ENCODE measurements at regions not wholly inside any gene's neighbourhood (a gene's known extent, or its start where the extent isn't known, plus 50 kb on each side); places are given as distances from the start of the nearest gene placed in this dataset.

DNA sequence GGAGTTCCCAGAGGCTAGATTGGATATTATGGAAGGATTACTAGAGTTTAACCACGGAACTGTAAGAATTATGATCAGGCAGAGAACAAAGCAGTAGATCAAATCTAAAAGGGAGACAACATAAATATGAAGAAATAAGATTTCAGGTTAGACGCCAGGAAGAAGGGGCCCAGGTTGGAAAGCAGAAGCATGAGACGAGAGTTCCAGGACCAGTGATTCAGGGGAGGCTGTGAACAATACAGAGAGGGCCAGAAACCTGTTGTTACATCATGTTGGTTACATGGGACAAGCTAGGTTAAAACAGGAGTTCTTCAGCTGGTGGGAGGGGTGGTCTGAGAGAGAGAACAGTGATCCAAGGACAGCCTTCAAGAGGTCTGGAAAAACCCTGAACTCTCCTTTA lies 128.4 kb upstream of the MROH9 start:
- peaks cover 2% of the 10 kb centered on the region; the same call in 1 of the 3 replicates for H3K4me1 Mint-ChIP-seq
- Histone ChIP-seq H3K4me1 (ENCODE audit: insufficient read depth) (no peaks in the 10 kb centered on the region), H3K4me2 (no peak overlapping the region), H3K4me3 (no peak overlapping the region), H3K27me3 (ENCODE audit: insufficient read depth) (no peaks in the 10 kb centered on the region), H3K9me2 (ENCODE audit: insufficient read depth) (peaks cover 6% of the 10 kb centered on the region; the same call in 1 of the 2 replicates), H3K79me2 (replicated peaks; ENCODE audit: insufficient read depth) (no peaks in the 10 kb centered on the region), H3K27ac (ENCODE audit: low read depth) (no peak overlapping the region), H3K36me3 (ENCODE audit: insufficient read depth) (no peaks in the 10 kb centered on the region), H3F3A (replicated peaks; ENCODE audit: low read depth) (no peaks in the 10 kb centered on the region), H2AFZ (0 out of 2 replicates have a peak overlapping the region, but pooled peaks have one; percentile 14), H4K20me1 (replicated peaks; ENCODE audit: insufficient read depth) (no peaks in the 10 kb centered on the region)
- no peaks in the 10 kb centered on the region for H3K36me3 Mint-ChIP-seq (ENCODE audit: low read depth)
- DNase-seq (ENCODE audit: low spot score) (no peak), ATAC-seq (no peak)
- H3K4me3 Mint-ChIP-seq: no peak overlapping the region
- peak overlapping the region; percentile 36; the same call in 1 of the 2 replicates for H3K27ac Mint-ChIP-seq
- TF ChIP-seq EZH2phosphoT487 (IDR thresholded peaks at IDR 0.05; ENCODE audit: unreplicated experiment) (no peak), EZH2 (IDR thresholded peaks at IDR 0.05; ENCODE audit: low read depth, unreplicated experiment) (no peak), CREB1 (CRISPR knock-in tag; IDR thresholded peaks at IDR 0.05; ENCODE audit: low read depth) (no peak), JUNB (IDR thresholded peaks at IDR 0.05; ENCODE audit: unreplicated experiment) (no peak), POLR2AphosphoS5 (IDR thresholded peaks at IDR 0.05; ENCODE audit: low read depth) (no peak), STAT1 (IDR thresholded peaks at IDR 0.05; ENCODE audit: unreplicated experiment) (no peak), ZNF331 (CRISPR knock-in tag; IDR thresholded peaks at IDR 0.05; ENCODE audit: low read depth) (no peak), NANOG (IDR thresholded peaks at IDR 0.05; ENCODE audit: borderline replicate concordance) (no peak), ZNF114 (CRISPR knock-in tag; IDR thresholded peaks at IDR 0.05) (no peak)
- TF ChIP-seq, protein P1, sequence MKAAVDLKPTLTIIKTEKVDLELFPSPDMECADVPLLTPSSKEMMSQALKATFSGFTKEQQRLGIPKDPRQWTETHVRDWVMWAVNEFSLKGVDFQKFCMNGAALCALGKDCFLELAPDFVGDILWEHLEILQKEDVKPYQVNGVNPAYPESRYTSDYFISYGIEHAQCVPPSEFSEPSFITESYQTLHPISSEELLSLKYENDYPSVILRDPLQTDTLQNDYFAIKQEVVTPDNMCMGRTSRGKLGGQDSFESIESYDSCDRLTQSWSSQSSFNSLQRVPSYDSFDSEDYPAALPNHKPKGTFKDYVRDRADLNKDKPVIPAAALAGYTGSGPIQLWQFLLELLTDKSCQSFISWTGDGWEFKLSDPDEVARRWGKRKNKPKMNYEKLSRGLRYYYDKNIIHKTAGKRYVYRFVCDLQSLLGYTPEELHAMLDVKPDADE (IDR thresholded peaks at IDR 0.05): no peak
- TF ChIP-seq, protein P2, sequence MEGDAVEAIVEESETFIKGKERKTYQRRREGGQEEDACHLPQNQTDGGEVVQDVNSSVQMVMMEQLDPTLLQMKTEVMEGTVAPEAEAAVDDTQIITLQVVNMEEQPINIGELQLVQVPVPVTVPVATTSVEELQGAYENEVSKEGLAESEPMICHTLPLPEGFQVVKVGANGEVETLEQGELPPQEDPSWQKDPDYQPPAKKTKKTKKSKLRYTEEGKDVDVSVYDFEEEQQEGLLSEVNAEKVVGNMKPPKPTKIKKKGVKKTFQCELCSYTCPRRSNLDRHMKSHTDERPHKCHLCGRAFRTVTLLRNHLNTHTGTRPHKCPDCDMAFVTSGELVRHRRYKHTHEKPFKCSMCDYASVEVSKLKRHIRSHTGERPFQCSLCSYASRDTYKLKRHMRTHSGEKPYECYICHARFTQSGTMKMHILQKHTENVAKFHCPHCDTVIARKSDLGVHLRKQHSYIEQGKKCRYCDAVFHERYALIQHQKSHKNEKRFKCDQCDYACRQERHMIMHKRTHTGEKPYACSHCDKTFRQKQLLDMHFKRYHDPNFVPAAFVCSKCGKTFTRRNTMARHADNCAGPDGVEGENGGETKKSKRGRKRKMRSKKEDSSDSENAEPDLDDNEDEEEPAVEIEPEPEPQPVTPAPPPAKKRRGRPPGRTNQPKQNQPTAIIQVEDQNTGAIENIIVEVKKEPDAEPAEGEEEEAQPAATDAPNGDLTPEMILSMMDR (conservative IDR thresholded peaks at IDR 0.05; ENCODE audit: low read depth in 2 of 2): no peak
- TF ChIP-seq, protein P3, sequence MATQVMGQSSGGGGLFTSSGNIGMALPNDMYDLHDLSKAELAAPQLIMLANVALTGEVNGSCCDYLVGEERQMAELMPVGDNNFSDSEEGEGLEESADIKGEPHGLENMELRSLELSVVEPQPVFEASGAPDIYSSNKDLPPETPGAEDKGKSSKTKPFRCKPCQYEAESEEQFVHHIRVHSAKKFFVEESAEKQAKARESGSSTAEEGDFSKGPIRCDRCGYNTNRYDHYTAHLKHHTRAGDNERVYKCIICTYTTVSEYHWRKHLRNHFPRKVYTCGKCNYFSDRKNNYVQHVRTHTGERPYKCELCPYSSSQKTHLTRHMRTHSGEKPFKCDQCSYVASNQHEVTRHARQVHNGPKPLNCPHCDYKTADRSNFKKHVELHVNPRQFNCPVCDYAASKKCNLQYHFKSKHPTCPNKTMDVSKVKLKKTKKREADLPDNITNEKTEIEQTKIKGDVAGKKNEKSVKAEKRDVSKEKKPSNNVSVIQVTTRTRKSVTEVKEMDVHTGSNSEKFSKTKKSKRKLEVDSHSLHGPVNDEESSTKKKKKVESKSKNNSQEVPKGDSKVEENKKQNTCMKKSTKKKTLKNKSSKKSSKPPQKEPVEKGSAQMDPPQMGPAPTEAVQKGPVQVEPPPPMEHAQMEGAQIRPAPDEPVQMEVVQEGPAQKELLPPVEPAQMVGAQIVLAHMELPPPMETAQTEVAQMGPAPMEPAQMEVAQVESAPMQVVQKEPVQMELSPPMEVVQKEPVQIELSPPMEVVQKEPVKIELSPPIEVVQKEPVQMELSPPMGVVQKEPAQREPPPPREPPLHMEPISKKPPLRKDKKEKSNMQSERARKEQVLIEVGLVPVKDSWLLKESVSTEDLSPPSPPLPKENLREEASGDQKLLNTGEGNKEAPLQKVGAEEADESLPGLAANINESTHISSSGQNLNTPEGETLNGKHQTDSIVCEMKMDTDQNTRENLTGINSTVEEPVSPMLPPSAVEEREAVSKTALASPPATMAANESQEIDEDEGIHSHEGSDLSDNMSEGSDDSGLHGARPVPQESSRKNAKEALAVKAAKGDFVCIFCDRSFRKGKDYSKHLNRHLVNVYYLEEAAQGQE (IDR thresholded peaks at IDR 0.05; ENCODE audit: unreplicated experiment): no peak
- TF ChIP-seq, protein P4, sequence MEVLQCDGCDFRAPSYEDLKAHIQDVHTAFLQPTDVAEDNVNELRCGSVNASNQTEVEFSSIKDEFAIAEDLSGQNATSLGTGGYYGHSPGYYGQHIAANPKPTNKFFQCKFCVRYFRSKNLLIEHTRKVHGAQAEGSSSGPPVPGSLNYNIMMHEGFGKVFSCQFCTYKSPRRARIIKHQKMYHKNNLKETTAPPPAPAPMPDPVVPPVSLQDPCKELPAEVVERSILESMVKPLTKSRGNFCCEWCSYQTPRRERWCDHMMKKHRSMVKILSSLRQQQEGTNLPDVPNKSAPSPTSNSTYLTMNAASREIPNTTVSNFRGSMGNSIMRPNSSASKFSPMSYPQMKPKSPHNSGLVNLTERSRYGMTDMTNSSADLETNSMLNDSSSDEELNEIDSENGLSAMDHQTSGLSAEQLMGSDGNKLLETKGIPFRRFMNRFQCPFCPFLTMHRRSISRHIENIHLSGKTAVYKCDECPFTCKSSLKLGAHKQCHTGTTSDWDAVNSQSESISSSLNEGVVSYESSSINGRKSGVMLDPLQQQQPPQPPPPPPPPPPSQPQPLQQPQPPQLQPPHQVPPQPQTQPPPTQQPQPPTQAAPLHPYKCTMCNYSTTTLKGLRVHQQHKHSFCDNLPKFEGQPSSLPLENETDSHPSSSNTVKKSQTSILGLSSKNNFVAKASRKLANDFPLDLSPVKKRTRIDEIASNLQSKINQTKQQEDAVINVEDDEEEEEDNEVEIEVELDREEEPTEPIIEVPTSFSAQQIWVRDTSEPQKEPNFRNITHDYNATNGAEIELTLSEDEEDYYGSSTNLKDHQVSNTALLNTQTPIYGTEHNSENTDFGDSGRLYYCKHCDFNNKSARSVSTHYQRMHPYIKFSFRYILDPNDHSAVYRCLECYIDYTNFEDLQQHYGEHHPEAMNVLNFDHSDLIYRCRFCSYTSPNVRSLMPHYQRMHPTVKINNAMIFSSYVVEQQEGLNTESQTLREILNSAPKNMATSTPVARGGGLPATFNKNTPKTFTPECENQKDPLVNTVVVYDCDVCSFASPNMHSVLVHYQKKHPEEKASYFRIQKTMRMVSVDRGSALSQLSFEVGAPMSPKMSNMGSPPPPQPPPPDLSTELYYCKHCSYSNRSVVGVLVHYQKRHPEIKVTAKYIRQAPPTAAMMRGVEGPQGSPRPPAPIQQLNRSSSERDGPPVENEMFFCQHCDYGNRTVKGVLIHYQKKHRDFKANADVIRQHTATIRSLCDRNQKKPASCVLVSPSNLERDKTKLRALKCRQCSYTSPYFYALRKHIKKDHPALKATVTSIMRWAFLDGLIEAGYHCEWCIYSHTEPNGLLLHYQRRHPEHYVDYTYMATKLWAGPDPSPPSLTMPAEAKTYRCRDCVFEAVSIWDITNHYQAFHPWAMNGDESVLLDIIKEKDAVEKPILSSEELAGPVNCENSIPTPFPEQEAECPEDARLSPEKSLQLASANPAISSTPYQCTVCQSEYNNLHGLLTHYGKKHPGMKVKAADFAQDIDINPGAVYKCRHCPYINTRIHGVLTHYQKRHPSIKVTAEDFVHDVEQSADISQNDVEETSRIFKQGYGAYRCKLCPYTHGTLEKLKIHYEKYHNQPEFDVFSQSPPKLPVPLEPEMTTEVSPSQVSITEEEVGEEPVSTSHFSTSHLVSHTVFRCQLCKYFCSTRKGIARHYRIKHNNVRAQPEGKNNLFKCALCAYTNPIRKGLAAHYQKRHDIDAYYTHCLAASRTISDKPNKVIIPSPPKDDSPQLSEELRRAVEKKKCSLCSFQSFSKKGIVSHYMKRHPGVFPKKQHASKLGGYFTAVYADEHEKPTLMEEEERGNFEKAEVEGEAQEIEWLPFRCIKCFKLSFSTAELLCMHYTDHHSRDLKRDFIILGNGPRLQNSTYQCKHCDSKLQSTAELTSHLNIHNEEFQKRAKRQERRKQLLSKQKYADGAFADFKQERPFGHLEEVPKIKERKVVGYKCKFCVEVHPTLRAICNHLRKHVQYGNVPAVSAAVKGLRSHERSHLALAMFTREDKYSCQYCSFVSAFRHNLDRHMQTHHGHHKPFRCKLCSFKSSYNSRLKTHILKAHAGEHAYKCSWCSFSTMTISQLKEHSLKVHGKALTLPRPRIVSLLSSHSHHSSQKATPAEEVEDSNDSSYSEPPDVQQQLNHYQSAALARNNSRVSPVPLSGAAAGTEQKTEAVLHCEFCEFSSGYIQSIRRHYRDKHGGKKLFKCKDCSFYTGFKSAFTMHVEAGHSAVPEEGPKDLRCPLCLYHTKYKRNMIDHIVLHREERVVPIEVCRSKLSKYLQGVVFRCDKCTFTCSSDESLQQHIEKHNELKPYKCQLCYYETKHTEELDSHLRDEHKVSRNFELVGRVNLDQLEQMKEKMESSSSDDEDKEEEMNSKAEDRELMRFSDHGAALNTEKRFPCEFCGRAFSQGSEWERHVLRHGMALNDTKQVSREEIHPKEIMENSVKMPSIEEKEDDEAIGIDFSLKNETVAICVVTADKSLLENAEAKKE (CRISPR knock-in tag; IDR thresholded peaks at IDR 0.05): no peak
- H3K27me3 Mint-ChIP-seq (ENCODE audit: insufficient read depth, low read depth, poor library complexity): peaks cover 2% of the 10 kb centered on the region
- H3K9me3 Mint-ChIP-seq: peaks cover 3% of the 10 kb centered on the region; the same call in 1 of the 3 replicates

Data from GM23338 (cell line).